Endodermal cell (in vitro differentiated cells): ENCODE measurements at regions not wholly inside any gene's neighbourhood (a gene's known extent, or its start where the extent isn't known, plus 50 kb on each side); places are given as distances from the start of the nearest gene placed in this dataset.

Experiments
- DNase-seq: peaks from one replicate; pipeline ENCODE4 v3.0.0-alpha.2; 2017
- H3K27ac ChIP-seq: 2 replicates; pipeline ENCODE4 v1.5.1; 2013; ENCODE audit warnings: mild to moderate bottlenecking, low read depth, low read length, moderate library complexity
- H3K27me3 ChIP-seq: 2 replicates; pipeline ENCODE4 v1.6.1; 2013; ENCODE audit warnings: mild to moderate bottlenecking, low read length, moderate library complexity; ENCODE audit not compliant: insufficient read depth, control insufficient read depth, poor library complexity, severe bottlenecking
- H3K36me3 ChIP-seq: 2 replicates; pipeline ENCODE4 v1.7.0; 2013; ENCODE audit warnings: mild to moderate bottlenecking, low read length, moderate library complexity; ENCODE audit not compliant: control insufficient read depth, insufficient read depth
- H3K4me1 ChIP-seq: one replicate; pipeline ENCODE4 v1.7.0; 2013; ENCODE audit warnings: low read length; ENCODE audit not compliant: control insufficient read depth, insufficient read depth
- H3K4me3 ChIP-seq: 2 replicates; pipeline ENCODE4 v1.5.1; 2013; ENCODE audit warnings: mild to moderate bottlenecking, low read length, moderate library complexity
- H3K9ac ChIP-seq: 2 replicates; pipeline ENCODE4 v1.6.1; 2013; ENCODE audit warnings: mild to moderate bottlenecking, low read length, moderate library complexity; ENCODE audit not compliant: poor library complexity, severe bottlenecking; ENCODE audit errors: extremely low read depth
- H3K9me3 ChIP-seq: 2 replicates; pipeline ENCODE4 v1.6.1; 2013; ENCODE audit warnings: mild to moderate bottlenecking, low read length, moderate library complexity; ENCODE audit not compliant: control insufficient read depth
- H3K27ac Mint-ChIP-seq: 2 replicates; pipeline ENCODE4 v1.8.0; 2020; ENCODE audit warnings: mixed read lengths
- H3K27me3 Mint-ChIP-seq: 2 replicates; pipeline ENCODE4 v1.8.0; 2021; ENCODE audit warnings: mild to moderate bottlenecking, mixed read lengths; ENCODE audit not compliant: insufficient read depth
- H3K36me3 Mint-ChIP-seq: 2 replicates; pipeline ENCODE4 v1.8.0; 2020; ENCODE audit warnings: low read depth, mixed read lengths
- H3K4me1 Mint-ChIP-seq: 2 replicates; pipeline ENCODE4 v1.8.0; 2020; ENCODE audit warnings: mixed read lengths
- H3K4me3 Mint-ChIP-seq: 2 replicates; pipeline ENCODE4 v1.8.0; 2020; ENCODE audit warnings: mild to moderate bottlenecking, moderate library complexity, mixed read lengths
- H3K9me3 Mint-ChIP-seq: 2 replicates; pipeline ENCODE4 v1.8.0; 2020; ENCODE audit warnings: mild to moderate bottlenecking, mixed read lengths
- WGBS, 2 experiments: methylation state at CpG; one replicate each; pipeline versions ENCODE4 v1.1.5 to v1.1.7; 2013; ENCODE audit warnings: missing lambda C conversion rate in 2 of 2, mixed read lengths in 1 of 2; ENCODE audit not compliant: insufficient coverage in 1 of 2, insufficient read length in 1 of 2; 5-methylcytosine and 5-hydroxymethylcytosine counted together
- TF ChIP-seq, protein P1 (sequence below): fragments of 200-600 bp; sonication (generic); conservative IDR thresholded peaks from 2 replicates; pipeline ENCODE4 v1.5.0; 2021; ENCODE audit warnings: antibody characterized with exemption, mild to moderate bottlenecking

DNA sequence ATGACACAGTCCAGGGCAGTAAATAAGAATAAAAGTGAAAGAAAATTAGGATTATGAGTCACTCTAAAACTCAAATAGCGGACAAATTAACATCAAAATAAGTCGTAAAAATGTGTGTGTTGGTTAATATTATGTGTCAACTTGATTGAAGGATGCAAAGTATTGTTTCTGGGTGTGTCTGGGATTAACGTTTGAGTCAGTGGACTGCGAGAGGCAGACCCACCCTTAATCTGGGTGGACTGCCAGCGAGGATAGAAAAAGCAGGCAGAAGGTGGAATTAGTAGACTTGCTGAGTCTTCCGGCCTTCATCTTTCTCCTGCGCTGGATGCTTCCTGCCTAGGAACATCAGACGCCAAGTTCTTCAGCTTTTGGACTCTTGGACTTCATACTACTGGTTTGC, 324.3 kb upstream of the PCDH10 start:
- H3K36me3 Mint-ChIP-seq: no peaks in the 10 kb centered on the region
- 89 to 91% methylated on average over 5 to 8 of the region's 8 CpGs for WGBS, 2 experiments
- DNase-seq: no peak
- TF ChIP-seq, protein P1, sequence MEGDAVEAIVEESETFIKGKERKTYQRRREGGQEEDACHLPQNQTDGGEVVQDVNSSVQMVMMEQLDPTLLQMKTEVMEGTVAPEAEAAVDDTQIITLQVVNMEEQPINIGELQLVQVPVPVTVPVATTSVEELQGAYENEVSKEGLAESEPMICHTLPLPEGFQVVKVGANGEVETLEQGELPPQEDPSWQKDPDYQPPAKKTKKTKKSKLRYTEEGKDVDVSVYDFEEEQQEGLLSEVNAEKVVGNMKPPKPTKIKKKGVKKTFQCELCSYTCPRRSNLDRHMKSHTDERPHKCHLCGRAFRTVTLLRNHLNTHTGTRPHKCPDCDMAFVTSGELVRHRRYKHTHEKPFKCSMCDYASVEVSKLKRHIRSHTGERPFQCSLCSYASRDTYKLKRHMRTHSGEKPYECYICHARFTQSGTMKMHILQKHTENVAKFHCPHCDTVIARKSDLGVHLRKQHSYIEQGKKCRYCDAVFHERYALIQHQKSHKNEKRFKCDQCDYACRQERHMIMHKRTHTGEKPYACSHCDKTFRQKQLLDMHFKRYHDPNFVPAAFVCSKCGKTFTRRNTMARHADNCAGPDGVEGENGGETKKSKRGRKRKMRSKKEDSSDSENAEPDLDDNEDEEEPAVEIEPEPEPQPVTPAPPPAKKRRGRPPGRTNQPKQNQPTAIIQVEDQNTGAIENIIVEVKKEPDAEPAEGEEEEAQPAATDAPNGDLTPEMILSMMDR: no peak
- H3K27me3 ChIP-seq: no peaks in the 10 kb centered on the region
- no peaks in the 10 kb centered on the region for H3K9me3 ChIP-seq
- no peaks in the 10 kb centered on the region for H3K36me3 ChIP-seq
- H3K27me3 Mint-ChIP-seq: no peaks in the 10 kb centered on the region
- no peaks in the 10 kb centered on the region for H3K9me3 Mint-ChIP-seq
- no peak overlapping the region for H3K4me3 ChIP-seq
- no peaks in the 10 kb centered on the region for H3K4me1 ChIP-seq
- no peak overlapping the region for H3K4me3 Mint-ChIP-seq
- no peak overlapping the region for H3K27ac ChIP-seq
- no peaks in the 10 kb centered on the region for H3K4me1 Mint-ChIP-seq
- no peak overlapping the region for H3K27ac Mint-ChIP-seq
- no peak overlapping the region for H3K9ac ChIP-seq

DNA sequence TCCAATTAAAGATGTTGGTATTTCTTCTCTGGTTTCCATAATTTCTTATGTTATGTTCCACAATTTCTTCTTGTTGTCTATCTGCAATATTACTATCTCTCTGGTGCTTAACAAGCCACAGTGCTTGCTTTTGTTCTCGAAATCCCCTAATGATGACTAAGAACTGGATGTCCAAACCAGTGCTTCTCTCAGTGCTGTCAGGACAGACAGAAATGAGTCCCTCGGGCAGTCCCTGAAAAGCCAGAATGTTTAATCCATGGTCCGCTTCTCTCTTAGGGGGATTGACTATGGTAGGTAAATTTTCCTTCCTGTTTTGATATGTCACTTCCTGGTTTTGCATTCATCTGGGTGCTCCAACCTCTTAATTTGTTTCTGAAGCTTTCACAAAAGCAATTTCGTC, 321.6 kb upstream of the PCDH10 start:
- Mint-ChIP-seq H3K4me3 (no peak overlapping the region), H3K9me3 (no peaks in the 10 kb centered on the region), H3K36me3 (no peaks in the 10 kb centered on the region), H3K27ac (no peak overlapping the region), H3K4me1 (no peaks in the 10 kb centered on the region), H3K27me3 (no peaks in the 10 kb centered on the region)
- TF ChIP-seq, protein P1: no peak
- 52 to 100% methylated on average over 1 to 4 of the region's 4 CpGs for WGBS, 2 experiments
- no peaks in the 10 kb centered on the region for H3K27me3 ChIP-seq
- H3K9me3 ChIP-seq: no peaks in the 10 kb centered on the region
- H3K36me3 ChIP-seq: no peaks in the 10 kb centered on the region
- H3K4me3 ChIP-seq: no peak overlapping the region
- H3K9ac ChIP-seq: no peak overlapping the region
- no peak overlapping the region for H3K27ac ChIP-seq
- no peak for DNase-seq
- no peaks in the 10 kb centered on the region for H3K4me1 ChIP-seq

DNA sequence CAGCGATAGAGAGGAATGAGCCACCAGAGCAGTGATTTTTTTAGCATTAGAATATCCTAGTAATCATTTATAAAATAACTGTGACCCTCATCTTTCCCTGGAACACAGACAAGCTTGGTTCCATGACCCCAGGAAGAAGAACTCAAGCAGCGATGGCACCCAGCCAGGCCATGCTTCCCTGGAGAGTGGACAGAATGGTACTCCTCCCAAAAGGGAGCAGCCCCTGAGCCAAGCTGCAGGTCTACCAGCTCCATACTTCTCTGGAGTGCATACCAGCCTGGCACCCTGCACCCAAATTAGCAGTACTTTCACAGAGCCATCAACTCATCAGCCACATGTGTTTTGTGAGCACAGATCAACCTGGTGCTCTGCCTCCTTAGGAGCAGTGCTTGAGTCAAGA, 310.9 kb upstream of the PCDH10 start:
- no peak overlapping the region for H3K9ac ChIP-seq
- H3K9me3 Mint-ChIP-seq: peaks cover 13% of the 10 kb centered on the region
- TF ChIP-seq, protein P1: no peak
- H3K4me1 Mint-ChIP-seq: no peaks in the 10 kb centered on the region
- no peaks in the 10 kb centered on the region for H3K27me3 Mint-ChIP-seq
- no peaks in the 10 kb centered on the region for H3K27me3 ChIP-seq
- no peaks in the 10 kb centered on the region for H3K4me1 ChIP-seq
- H3K36me3 ChIP-seq: no peaks in the 10 kb centered on the region
- 94 to 100% methylated on average over 1 of the region's 2 CpGs for WGBS, 2 experiments
- no peaks in the 10 kb centered on the region for H3K36me3 Mint-ChIP-seq
- H3K27ac Mint-ChIP-seq: no peak overlapping the region
- peaks cover 4% of the 10 kb centered on the region for H3K9me3 ChIP-seq
- no peak overlapping the region for H3K4me3 ChIP-seq
- no peak overlapping the region for H3K4me3 Mint-ChIP-seq
- DNase-seq: no peak
- no peak overlapping the region for H3K27ac ChIP-seq
